ENCODE measurements at regions not wholly inside any gene's neighbourhood (a gene's known extent, or its start where the extent isn't known, plus 50 kb on each side); places are given as distances from the start of the nearest gene placed in this dataset.

- Histone ChIP-seq H4K20me1 (replicated peaks; ENCODE audit: control insufficient read depth, insufficient read depth, low read length) (no peaks in the 10 kb centered on the region), H3K4me2 (ENCODE audit: insufficient read depth, low read length) (no peak overlapping the region), H3K4me3 (no peak overlapping the region), H3K9me3 (replicated peaks; ENCODE audit: control insufficient read depth, insufficient read depth, low read depth, low read length) (no peaks in the 10 kb centered on the region), H3K9me1 (ENCODE audit: control insufficient read depth, insufficient read depth, low read length) (no peaks in the 10 kb centered on the region), H3K36me3 (ENCODE audit: control insufficient read depth, insufficient read depth, low read length) (no peaks in the 10 kb centered on the region), H3K4me1 (replicated peaks in 1 of 2; ENCODE audit: control insufficient read depth in 2 of 2, insufficient read depth in 2 of 2, low read length in 2 of 2) (no peaks in the 10 kb centered on the region), H3K79me2 (ENCODE audit: control insufficient read depth, insufficient read depth, low read length) (no peaks in the 10 kb centered on the region), H3K9ac (ENCODE audit: insufficient read depth in 1 of 2, low read depth in 2 of 2, low read length in 2 of 2) (no peak overlapping the region), H3K27ac (ENCODE audit: extremely low read depth, low read depth, low read length) (no peak overlapping the region), H2AFZ (ENCODE audit: low read depth, low read length) (no peak overlapping the region), H3K27me3 (ENCODE audit: control insufficient read depth in 2 of 2, insufficient read depth in 2 of 2, low read length in 2 of 2) (no peaks in the 10 kb centered on the region)
- ATAC-seq (no peak), DNase-seq (ENCODE audit: extremely low read depth in 1 of 4, low spot score in 3 of 4) (no peak), FAIRE-seq (no peak)
- intact Hi-C loops (cut with micrococcal nuclease) (no loop called here), in situ Hi-C loops (cut with MboI) (no loop called here)
- CTCF ChIA-PET (ENCODE audit: low intra/inter-chr PET ratio) = no interaction called here
- WGBS (ENCODE audit: insufficient coverage, low coverage, missing lambda C conversion rate) = 2% methylated on average over 4 of the region's 4 CpGs
- BruUV-seq (replicated peaks) = no TSS peak
- TF ChIP-seq SRF (CRISPR knock-in tag; IDR thresholded peaks at IDR 0.05) (no peak), RAD21 (CRISPR knock-in tag; conservative IDR thresholded peaks at IDR 0.05 in 1 of 2, IDR thresholded peaks at IDR 0.05 in 1 of 2) (no peak)
- POLR2A ChIA-PET = no interaction called here
Observed at GRCh38 chr6:153670403-153671026, 368.5 kb upstream of the OPRM1 start.

GRCh38 chr6:153668758-153669157, 370.3 kb upstream of the OPRM1 start:
- Histone ChIP-seq H3K9ac (ENCODE audit: insufficient read depth in 1 of 2, low read depth in 2 of 2, low read length in 2 of 2) (no peak overlapping the region), H3K9me3 (replicated peaks; ENCODE audit: control insufficient read depth, insufficient read depth, low read depth, low read length) (no peaks in the 10 kb centered on the region), H3K27ac (ENCODE audit: extremely low read depth, low read depth, low read length) (no peak overlapping the region), H4K20me1 (replicated peaks; ENCODE audit: control insufficient read depth, insufficient read depth, low read length) (no peaks in the 10 kb centered on the region), H3K27me3 (ENCODE audit: control insufficient read depth in 2 of 2, insufficient read depth in 2 of 2, low read length in 2 of 2) (no peaks in the 10 kb centered on the region), H3K4me2 (ENCODE audit: insufficient read depth, low read length) (no peak overlapping the region), H3K79me2 (ENCODE audit: control insufficient read depth, insufficient read depth, low read length) (no peaks in the 10 kb centered on the region), H3K4me3 (no peak overlapping the region), H3K4me1 (replicated peaks in 1 of 2; ENCODE audit: control insufficient read depth in 2 of 2, insufficient read depth in 2 of 2, low read length in 2 of 2) (no peaks in the 10 kb centered on the region), H2AFZ (ENCODE audit: low read depth, low read length) (no peak overlapping the region), H3K36me3 (ENCODE audit: control insufficient read depth, insufficient read depth, low read length) (no peaks in the 10 kb centered on the region), H3K9me1 (ENCODE audit: control insufficient read depth, insufficient read depth, low read length) (no peaks in the 10 kb centered on the region)
- intact Hi-C loops (cut with micrococcal nuclease) = no loop called here
- POLR2A ChIA-PET = no interaction called here
- WGBS (ENCODE audit: insufficient coverage, low coverage, missing lambda C conversion rate) = 6% methylated on average over 1 of the region's 1 CpG
- DNase-seq (ENCODE audit: extremely low read depth in 1 of 4, low spot score in 3 of 4) = no peak
- no TSS peak for BruUV-seq (replicated peaks)
- no peak for ATAC-seq
- in situ Hi-C loops (cut with MboI) = no loop called here
- no peak for FAIRE-seq
- CTCF ChIA-PET (ENCODE audit: low intra/inter-chr PET ratio) = no interaction called here
- TF ChIP-seq ZNF780A (CRISPR knock-in tag; IDR thresholded peaks at IDR 0.05) (no peak), CTCFL (IDR thresholded peaks at IDR 0.05; ENCODE audit: borderline replicate concordance, insufficient read depth, low read depth, low read length, poor library complexity, severe bottlenecking) (no peak), CEBPB (tag; IDR thresholded peaks at IDR 0.05) (no peak), KAT2B (IDR thresholded peaks at IDR 0.05; ENCODE audit: low read depth, low read length) (no peak), PHF21A (IDR thresholded peaks at IDR 0.05; ENCODE audit: borderline replicate concordance, low read depth) (no peak), SLC30A9 (CRISPR knock-in tag; IDR thresholded peaks at IDR 0.05) (no peak), ARID4B (CRISPR knock-in tag; IDR thresholded peaks at IDR 0.05) (no peak)
